Mucosa of stomach (tissue), 1 donor: ENCODE measurements at regions not wholly inside any gene's neighbourhood (a gene's known extent, or its start where the extent isn't known, plus 50 kb on each side); places are given as distances from the start of the nearest gene placed in this dataset.
"Not testable (repeated sequence)": the region's sequence is repeated elsewhere in the genome, so short reads cannot be mapped to it uniquely, and the experiment has no call there.

Experiments used
- H3K27me3 ChIP-seq: one replicate; pipeline ENCODE4 v1.7.0; 2013; ENCODE audit warnings: mild to moderate bottlenecking, low read length; ENCODE audit not compliant: control insufficient read depth, insufficient read depth
- H3K36me3 ChIP-seq: one replicate; pipeline ENCODE4 v1.7.0; 2013; ENCODE audit warnings: low read length; ENCODE audit not compliant: control insufficient read depth, insufficient read depth
- H3K4me1 ChIP-seq: one replicate; pipeline ENCODE4 v1.7.0; 2013; ENCODE audit warnings: mild to moderate bottlenecking, low read length; ENCODE audit not compliant: control insufficient read depth, insufficient read depth
- H3K4me3 ChIP-seq: one replicate; pipeline ENCODE4 v1.7.0; 2013; ENCODE audit warnings: low read length
- H3K9ac ChIP-seq: one replicate; pipeline ENCODE4 v1.7.0; 2013; ENCODE audit warnings: mild to moderate bottlenecking, low read length, moderate library complexity
- H3K9me3 ChIP-seq: one replicate; pipeline ENCODE4 v1.7.0; 2013; ENCODE audit warnings: mild to moderate bottlenecking, low read length, moderate library complexity; ENCODE audit not compliant: control insufficient read depth
- donor health status: Pancreatic carcinoma.

GRCh38 chr14:56057071-56057741, 61.0 kb upstream of the PELI2 start:
- H3K4me1 ChIP-seq: no peaks in the 10 kb centered on the region
- H3K9ac ChIP-seq: no peak overlapping the region
- H3K4me3 ChIP-seq: no peak overlapping the region
- H3K9me3 ChIP-seq: no peaks in the 10 kb centered on the region
- no peaks in the 10 kb centered on the region for H3K27me3 ChIP-seq
- no peaks in the 10 kb centered on the region for H3K36me3 ChIP-seq

GRCh38 chr14:56057767-56058166, 60.4 kb upstream of the PELI2 start:
- Histone ChIP-seq H3K27me3 (no peaks in the 10 kb centered on the region), H3K36me3 (no peaks in the 10 kb centered on the region), H3K9me3 (no peaks in the 10 kb centered on the region), H3K4me3 (no peak overlapping the region), H3K9ac (no peak overlapping the region), H3K4me1 (no peaks in the 10 kb centered on the region)

GRCh38 chr14:56059054-56059453, 59.2 kb upstream of the PELI2 start:
- no peaks in the 10 kb centered on the region for H3K36me3 ChIP-seq
- no peak overlapping the region for H3K4me3 ChIP-seq

DNA sequence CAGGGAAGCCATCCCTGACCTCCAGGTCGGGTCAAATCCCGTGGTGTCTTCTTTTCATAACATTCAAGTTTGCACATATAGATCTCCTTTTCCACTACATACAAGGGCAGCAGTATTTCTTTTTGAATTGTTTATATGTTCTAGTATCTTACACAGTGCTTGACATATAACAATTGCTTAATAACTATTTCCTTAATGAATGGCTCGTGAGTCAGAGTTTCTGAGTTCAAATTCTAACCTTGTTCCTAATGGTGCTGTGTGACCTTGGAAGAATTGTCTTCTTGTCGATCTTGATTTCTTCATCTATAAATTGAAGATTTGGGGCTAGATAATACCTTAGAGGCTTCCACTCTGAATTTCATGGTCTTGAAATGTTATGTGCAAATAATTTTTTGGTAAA, 57.2 kb upstream of the PELI2 start:
- Histone ChIP-seq H3K9ac (no peak overlapping the region), H3K36me3 (no peaks in the 10 kb centered on the region), H3K9me3 (no peaks in the 10 kb centered on the region), H3K4me1 (no peaks in the 10 kb centered on the region), H3K4me3 (no peak overlapping the region), H3K27me3 (no peaks in the 10 kb centered on the region)

More at GRCh38 chr14:56059054-56059453, 59.2 kb upstream of the PELI2 start:
- no peaks in the 10 kb centered on the region for H3K27me3 ChIP-seq
- no peaks in the 10 kb centered on the region for H3K4me1 ChIP-seq
- no peak overlapping the region for H3K9ac ChIP-seq
- H3K9me3 ChIP-seq: no peaks in the 10 kb centered on the region

GRCh38 chr14:56063131-56063530, 55.1 kb upstream of the PELI2 start:
- Histone ChIP-seq H3K9ac (no peak overlapping the region), H3K4me1 (no peaks in the 10 kb centered on the region), H3K27me3 (no peaks in the 10 kb centered on the region), H3K4me3 (no peak overlapping the region), H3K36me3 (no peaks in the 10 kb centered on the region), H3K9me3 (no peaks in the 10 kb centered on the region)

DNA sequence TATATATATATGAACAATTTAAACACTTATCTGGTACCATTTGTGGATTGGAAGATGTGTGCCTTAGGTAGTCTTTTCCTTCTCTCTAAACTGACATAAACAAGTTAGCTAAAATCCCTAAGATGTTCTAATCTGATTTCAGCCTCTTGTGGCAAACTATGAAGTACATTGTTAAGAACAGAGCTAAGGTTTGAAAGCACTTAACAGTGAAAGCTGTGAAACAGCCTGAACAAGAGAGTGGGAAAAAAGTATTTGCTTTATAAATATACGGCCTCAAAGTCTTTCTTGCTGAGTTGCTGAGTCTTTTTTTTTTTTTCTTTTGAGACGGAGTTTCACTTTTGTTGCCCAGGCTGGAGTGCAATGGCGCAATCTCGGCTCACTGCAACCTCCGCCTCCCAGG, 53.7 kb upstream of the PELI2 start:
- H3K36me3 ChIP-seq: no peaks in the 10 kb centered on the region
- no peaks in the 10 kb centered on the region for H3K4me1 ChIP-seq
- H3K27me3 ChIP-seq: no peaks in the 10 kb centered on the region
- no peaks in the 10 kb centered on the region for H3K9me3 ChIP-seq
- H3K9ac ChIP-seq: no peak overlapping the region
- no peak overlapping the region for H3K4me3 ChIP-seq

DNA sequence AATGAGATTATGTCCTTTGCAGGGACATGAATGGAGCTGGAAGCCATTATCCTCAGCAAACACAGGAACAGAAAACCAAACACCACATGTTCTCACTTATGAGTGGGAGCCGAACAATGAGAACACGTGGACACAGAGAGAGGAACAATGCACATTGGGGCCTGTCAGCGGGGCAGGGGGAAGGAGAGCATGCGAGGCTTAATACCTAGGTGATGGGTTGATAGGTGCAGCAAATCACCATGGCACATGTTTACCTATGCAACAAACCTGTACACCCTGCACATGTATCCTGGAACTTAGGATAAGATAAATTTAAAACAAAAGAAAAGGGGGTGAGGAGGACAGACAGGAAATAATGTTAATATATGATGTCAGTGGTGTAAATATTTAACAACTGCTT, 53.0 kb upstream of the PELI2 start:
- not testable (repeated sequence) for H3K4me3 ChIP-seq, H3K9me3 ChIP-seq

GRCh38 chr14:56065621-56066290, 52.5 kb upstream of the PELI2 start:
- Histone ChIP-seq H3K36me3 (no peaks in the 10 kb centered on the region), H3K9ac (no peak overlapping the region), H3K27me3 (no peaks in the 10 kb centered on the region), H3K4me1 (no peaks in the 10 kb centered on the region), H3K4me3 (no peak overlapping the region), H3K9me3 (no peaks in the 10 kb centered on the region)

More for the DNA sequence above, 53.0 kb upstream of the PELI2 start:
- H3K9ac ChIP-seq, H3K36me3 ChIP-seq, H3K4me1 ChIP-seq, H3K27me3 ChIP-seq: not testable (repeated sequence)
